ENCODE measurements at regions not wholly inside any gene's neighbourhood (a gene's known extent, or its start where the extent isn't known, plus 50 kb on each side); places are given as distances from the start of the nearest gene placed in this dataset.

- POLR2A ChIA-PET: no interaction called here
- no peak overlapping the region for H3K4me3 ChIP-seq (ENCODE audit: low read depth, low read length)
- peak; percentile 23; the same call in 1 of the 2 replicates for TF ChIP-seq ZNF654 (tag by site-specific recombination; IDR thresholded peaks at IDR 0.05; ENCODE audit: low read depth)
- TF ChIP-seq ZNF610 (tag by site-specific recombination; IDR thresholded peaks at IDR 0.05; ENCODE audit: borderline replicate concordance): no peak
- no peaks in the 10 kb centered on the region for H3K36me3 ChIP-seq (ENCODE audit: control insufficient read depth in 2 of 2, insufficient read depth in 1 of 2, low read length in 2 of 2)
- H3K27ac ChIP-seq (ENCODE audit: extremely low read depth, low read depth, low read length): no peak overlapping the region
- H3K9me3 ChIP-seq (ENCODE audit: control insufficient read depth, insufficient read depth, low read depth, low read length): no peaks in the 10 kb centered on the region
- H3K4me1 ChIP-seq (ENCODE audit: control insufficient read depth, insufficient read depth, low read length): no peaks in the 10 kb centered on the region
- CTCF ChIA-PET: interaction anchor here (0.5 to 3.9 kb wide), 23 partner anchors 9 to 1607 kb away, joined by 3 to 32 read pairs (median 4); no protein-coding TSS in a partner anchor
These were observed 346.3 kb downstream of the BMP2 start for GRCh38 chr20:7113577-7114466.

DNA sequence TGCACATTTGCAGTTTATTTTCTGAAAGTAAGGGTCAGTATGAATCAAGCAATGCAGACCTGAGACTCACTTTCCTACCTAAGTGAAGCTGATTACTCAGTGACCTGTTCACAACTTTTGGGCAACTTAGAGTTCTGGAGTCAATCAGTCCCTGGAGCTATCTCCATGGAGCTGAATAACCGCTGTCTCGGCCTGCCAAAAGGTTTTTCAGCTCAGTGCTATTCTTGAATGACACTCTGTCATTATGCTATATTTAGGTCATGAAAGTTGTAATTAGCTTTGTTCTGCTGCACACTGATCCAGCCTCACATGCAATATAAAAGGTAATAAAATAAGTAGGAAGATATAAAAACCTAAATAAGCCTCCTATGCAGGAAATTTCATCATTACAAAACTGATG lies 356.0 kb downstream of the BMP2 start:
- no peaks in the 10 kb centered on the region for H3K4me1 ChIP-seq (ENCODE audit: control insufficient read depth, insufficient read depth, low read length)
- TF ChIP-seq ZBTB26 (tag by site-specific recombination; optimal IDR thresholded peaks at IDR 0.05) (no peak), ZBTB6 (tag by site-specific recombination; IDR thresholded peaks at IDR 0.05) (no peak), ZNF26 (tag by site-specific recombination; IDR thresholded peaks at IDR 0.05) (no peak), GLIS2 (tag by site-specific recombination; IDR thresholded peaks at IDR 0.05) (no peak), ZNF169 (tag by site-specific recombination; IDR thresholded peaks at IDR 0.05) (no peak), MZF1 (tag by site-specific recombination; IDR thresholded peaks at IDR 0.05; ENCODE audit: borderline replicate concordance) (no peak), ZNF623 (tag by site-specific recombination; IDR thresholded peaks at IDR 0.05) (no peak), GLI2 (tag by site-specific recombination; IDR thresholded peaks at IDR 0.05; ENCODE audit: borderline replicate concordance, low read depth) (no peak), ZNF76 (tag by site-specific recombination; IDR thresholded peaks at IDR 0.05; ENCODE audit: borderline replicate concordance, low read depth) (no peak), ELK4 (IDR thresholded peaks at IDR 0.05; ENCODE audit: borderline replicate concordance, low read depth, low read length) (no peak), OSR2 (tag by site-specific recombination; IDR thresholded peaks at IDR 0.05) (no peak), ZNF175 (tag by site-specific recombination; IDR thresholded peaks at IDR 0.05) (no peak)
- TF ChIP-seq, protein P1, sequence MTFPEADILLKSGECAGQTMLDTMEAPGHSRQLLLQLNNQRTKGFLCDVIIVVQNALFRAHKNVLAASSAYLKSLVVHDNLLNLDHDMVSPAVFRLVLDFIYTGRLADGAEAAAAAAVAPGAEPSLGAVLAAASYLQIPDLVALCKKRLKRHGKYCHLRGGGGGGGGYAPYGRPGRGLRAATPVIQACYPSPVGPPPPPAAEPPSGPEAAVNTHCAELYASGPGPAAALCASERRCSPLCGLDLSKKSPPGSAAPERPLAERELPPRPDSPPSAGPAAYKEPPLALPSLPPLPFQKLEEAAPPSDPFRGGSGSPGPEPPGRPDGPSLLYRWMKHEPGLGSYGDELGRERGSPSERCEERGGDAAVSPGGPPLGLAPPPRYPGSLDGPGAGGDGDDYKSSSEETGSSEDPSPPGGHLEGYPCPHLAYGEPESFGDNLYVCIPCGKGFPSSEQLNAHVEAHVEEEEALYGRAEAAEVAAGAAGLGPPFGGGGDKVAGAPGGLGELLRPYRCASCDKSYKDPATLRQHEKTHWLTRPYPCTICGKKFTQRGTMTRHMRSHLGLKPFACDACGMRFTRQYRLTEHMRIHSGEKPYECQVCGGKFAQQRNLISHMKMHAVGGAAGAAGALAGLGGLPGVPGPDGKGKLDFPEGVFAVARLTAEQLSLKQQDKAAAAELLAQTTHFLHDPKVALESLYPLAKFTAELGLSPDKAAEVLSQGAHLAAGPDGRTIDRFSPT (tag by site-specific recombination; IDR thresholded peaks at IDR 0.05): no peak
- H3K9me3 ChIP-seq (ENCODE audit: control insufficient read depth, insufficient read depth, low read depth, low read length): no peaks in the 10 kb centered on the region
- no peaks in the 10 kb centered on the region for H3K36me3 ChIP-seq (ENCODE audit: control insufficient read depth in 2 of 2, insufficient read depth in 1 of 2, low read length in 2 of 2)
- no peak overlapping the region for H3K4me3 ChIP-seq (ENCODE audit: low read depth, low read length)
- no peak overlapping the region for H3K27ac ChIP-seq (ENCODE audit: extremely low read depth, low read depth, low read length)
- ChIA-PET POLR2A (no interaction called here), CTCF (interaction anchor here (0.6 to 3.1 kb wide), 4 partner anchors 9 to 551 kb away, joined by 3 to 32 read pairs (median 4); no protein-coding TSS in a partner anchor)
